ENCODE measurements at regions not wholly inside any gene's neighbourhood (a gene's known extent, or its start where the extent isn't known, plus 50 kb on each side); places are given as distances from the start of the nearest gene placed in this dataset.

DNA sequence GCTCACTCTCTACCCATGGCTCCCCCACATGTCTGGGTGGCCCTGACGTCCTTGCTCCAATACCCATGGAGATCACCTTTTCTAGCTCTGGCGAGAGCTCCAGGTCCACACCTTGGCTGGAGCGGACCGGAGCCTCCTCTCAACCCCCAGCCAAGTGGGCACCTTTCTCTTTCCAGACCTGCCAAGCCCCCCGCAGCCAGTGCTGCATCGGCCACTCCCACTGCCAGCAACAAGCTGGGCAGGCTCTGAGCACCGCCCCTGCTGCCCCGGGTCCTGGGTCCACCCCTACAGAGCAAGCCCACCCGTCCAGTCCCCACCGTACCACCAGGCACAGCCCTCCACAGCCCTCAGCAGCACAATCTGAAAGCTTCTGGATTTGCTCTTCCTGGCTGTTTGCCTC, 98.2 kb upstream of the C14orf180 start:
- no peak for TF ChIP-seq REST (IDR thresholded peaks at IDR 0.05; ENCODE audit: insufficient read depth in 1 of 2, low read depth in 2 of 2, low read length in 2 of 2)
- TF ChIP-seq SIN3A (IDR thresholded peaks at IDR 0.05; ENCODE audit: borderline replicate concordance, insufficient read depth, low read length), result no peak
- TF ChIP-seq TAF1 (IDR thresholded peaks at IDR 0.05; ENCODE audit: borderline replicate concordance, insufficient read depth, low read length), result no peak
- no peak for TF ChIP-seq FOXP2 (optimal IDR thresholded peaks at IDR 0.05; ENCODE audit: borderline replicate concordance, extremely low read depth, extremely low read length, insufficient read depth)
- no peak for TF ChIP-seq POLR2AphosphoS5 (IDR thresholded peaks at IDR 0.05; ENCODE audit: low read depth, low read length)

DNA sequence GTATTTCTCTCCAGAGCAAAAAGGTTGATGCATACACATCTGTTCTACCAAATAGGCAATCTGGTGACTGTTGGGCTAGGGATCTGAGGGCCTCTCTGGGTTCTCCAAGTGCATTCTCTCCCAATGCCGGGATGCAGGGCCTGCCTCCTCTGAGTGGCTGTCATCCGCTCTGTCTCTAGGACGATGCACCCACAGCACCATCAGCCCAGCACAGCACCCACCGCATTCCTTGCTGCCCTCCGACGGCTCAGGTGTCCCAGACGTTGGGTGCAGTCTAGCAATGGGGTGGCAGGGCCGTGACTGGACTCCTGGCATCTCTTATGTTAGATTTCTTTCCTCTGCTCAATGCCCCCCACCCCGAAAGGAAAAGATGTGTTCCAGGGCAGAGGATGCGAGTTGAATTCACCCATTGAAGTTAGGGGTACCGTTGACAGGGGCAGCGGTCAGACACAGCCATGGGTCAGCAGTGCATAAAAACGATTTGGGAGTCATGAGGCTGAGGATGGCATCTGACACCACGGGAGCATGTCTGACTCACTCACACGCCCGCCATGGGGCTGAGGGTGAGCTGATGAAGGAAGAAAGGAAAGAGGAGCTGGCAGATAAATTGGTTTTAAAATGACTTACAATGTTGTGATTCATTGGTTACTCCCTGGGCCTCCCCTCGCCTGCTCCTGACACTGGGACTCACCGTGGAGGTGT, 93.2 kb upstream of the C14orf180 start:
- no peak for TF ChIP-seq TAF1 (IDR thresholded peaks at IDR 0.05; ENCODE audit: borderline replicate concordance, insufficient read depth, low read length)
- TF ChIP-seq SIN3A (IDR thresholded peaks at IDR 0.05; ENCODE audit: borderline replicate concordance, insufficient read depth, low read length), result no peak
- no peak for TF ChIP-seq REST (IDR thresholded peaks at IDR 0.05; ENCODE audit: insufficient read depth in 1 of 2, low read depth in 2 of 2, low read length in 2 of 2)
- TF ChIP-seq FOXP2 (optimal IDR thresholded peaks at IDR 0.05; ENCODE audit: borderline replicate concordance, extremely low read depth, extremely low read length, insufficient read depth), result no peak
- TF ChIP-seq POLR2AphosphoS5 (IDR thresholded peaks at IDR 0.05; ENCODE audit: low read depth, low read length), result no peak

DNA sequence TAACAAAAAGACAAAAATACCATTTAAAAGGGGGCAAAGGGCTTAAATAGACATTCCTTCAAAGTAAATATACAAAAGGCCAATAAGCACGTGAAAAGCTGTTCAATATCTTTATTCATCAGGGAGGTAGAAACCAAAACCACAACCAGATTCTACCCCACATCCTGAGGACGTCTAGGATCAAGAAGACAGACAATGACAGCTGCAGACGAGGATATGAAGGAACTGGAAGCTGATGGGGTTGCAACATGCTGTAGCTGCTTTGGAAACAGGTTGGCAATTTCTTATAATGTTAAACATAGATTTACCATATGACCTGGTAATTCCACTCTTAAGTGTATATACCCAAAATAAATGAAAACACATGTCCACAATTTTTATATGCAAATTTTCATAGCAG, 85.1 kb upstream of the C14orf180 start:
- TF ChIP-seq SIN3A (IDR thresholded peaks at IDR 0.05; ENCODE audit: borderline replicate concordance, insufficient read depth, low read length), result no peak
- no peak for TF ChIP-seq FOXP2 (optimal IDR thresholded peaks at IDR 0.05; ENCODE audit: borderline replicate concordance, extremely low read depth, extremely low read length, insufficient read depth)
- TF ChIP-seq REST (IDR thresholded peaks at IDR 0.05; ENCODE audit: insufficient read depth in 1 of 2, low read depth in 2 of 2, low read length in 2 of 2), result no peak

- TF ChIP-seq POLR2AphosphoS5 (IDR thresholded peaks at IDR 0.05; ENCODE audit: low read depth, low read length), result no peak
- TF ChIP-seq TAF1 (IDR thresholded peaks at IDR 0.05; ENCODE audit: borderline replicate concordance, insufficient read depth, low read length), result no peak
- no peak for TF ChIP-seq FOXP2 (optimal IDR thresholded peaks at IDR 0.05; ENCODE audit: borderline replicate concordance, extremely low read depth, extremely low read length, insufficient read depth)
- TF ChIP-seq SIN3A (IDR thresholded peaks at IDR 0.05; ENCODE audit: borderline replicate concordance, insufficient read depth, low read length), result no peak
- TF ChIP-seq REST (IDR thresholded peaks at IDR 0.05; ENCODE audit: insufficient read depth in 1 of 2, low read depth in 2 of 2, low read length in 2 of 2), result no peak
Measured at GRCh38 chr14:104496095-104496494, 83.5 kb upstream of the C14orf180 start.
